GM21528 (cell line): ENCODE measurements at regions not wholly inside any gene's neighbourhood (a gene's known extent, or its start where the extent isn't known, plus 50 kb on each side); places are given as distances from the start of the nearest gene placed in this dataset.

Experiments
- ATAC-seq: cut with Tn5 transposase; IDR thresholded peaks from one replicate; pipeline ENCODE4 v1.9.1; 2021; ENCODE audit warnings: mild to moderate bottlenecking, moderate library complexity; ENCODE audit not compliant: unreplicated experiment, low FRiP score

GRCh38 chr15:39211108-39211979 is 369.5 kb upstream of the THBS1 start:
- ATAC-seq, result no peak

GRCh38 chr15:39213385-39213840 is 367.5 kb upstream of the THBS1 start:
- ATAC-seq, result no peak

GRCh38 chr15:39215015-39215414 is 365.9 kb upstream of the THBS1 start:
- no peak for ATAC-seq

- no peak for ATAC-seq
Measured at GRCh38 chr15:39216816-39217215, 364.1 kb upstream of the THBS1 start.

- ATAC-seq, result no peak
Measured at GRCh38 chr15:39219608-39220007, 361.3 kb upstream of the THBS1 start.

- ATAC-seq, result no peak
Measured at GRCh38 chr15:39226169-39226937, 354.5 kb upstream of the THBS1 start.

- no peak for ATAC-seq
Measured at GRCh38 chr15:39227001-39227400, 353.9 kb upstream of the THBS1 start.

- ATAC-seq, result no peak
Measured at GRCh38 chr15:39228889-39229288, 352.0 kb upstream of the THBS1 start.

- no peak for ATAC-seq
Measured at GRCh38 chr15:39230205-39230907, 350.5 kb upstream of the THBS1 start.

GRCh38 chr15:39230908-39231285 is 350.0 kb upstream of the THBS1 start:
- no peak for ATAC-seq

GRCh38 chr15:39232512-39232911 is 348.4 kb upstream of the THBS1 start:
- no peak for ATAC-seq

- ATAC-seq, result no peak
Measured at GRCh38 chr15:39235084-39235795, 345.6 kb upstream of the THBS1 start.

GRCh38 chr15:39236375-39236774 is 344.5 kb upstream of the THBS1 start:
- ATAC-seq, result no peak

GRCh38 chr15:39238443-39238842 is 342.4 kb upstream of the THBS1 start:
- ATAC-seq, result no peak

GRCh38 chr15:39239562-39239961 is 341.3 kb upstream of the THBS1 start:
- no peak for ATAC-seq

- no peak for ATAC-seq
Measured at GRCh38 chr15:39242345-39242744, 338.5 kb upstream of the THBS1 start.

- ATAC-seq, result no peak
Measured at GRCh38 chr15:39243396-39243795, 337.5 kb upstream of the THBS1 start.

- no peak for ATAC-seq
Measured at GRCh38 chr15:39244776-39245175, 336.1 kb upstream of the THBS1 start.

GRCh38 chr15:39246523-39246922 is 334.4 kb upstream of the THBS1 start:
- ATAC-seq, result no peak

GRCh38 chr15:39247574-39247973 is 333.3 kb upstream of the THBS1 start:
- no peak for ATAC-seq
